PC-3 (cell line): ENCODE measurements at regions not wholly inside any gene's neighbourhood (a gene's known extent, or its start where the extent isn't known, plus 50 kb on each side); places are given as distances from the start of the nearest gene placed in this dataset.

Source experiments
- CTCF ChIP-seq: fragments of 300-600 bp; sonication (generic); conservative IDR thresholded peaks from 2 replicates; pipeline ENCODE4 v1.5.1; 2017; ENCODE audit warnings: antibody characterized with exemption, low read depth, mild to moderate bottlenecking, low read length
- EZH2 ChIP-seq: fragments of 300-600 bp; sonication (generic); IDR thresholded peaks from one replicate; pipeline ENCODE4 v1.6.1; 2017; ENCODE audit warnings: antibody characterized with exemption, mild to moderate bottlenecking, low read length; ENCODE audit not compliant: unreplicated experiment
- EZH2phosphoT487 ChIP-seq: fragments of 300-600 bp; sonication (generic); IDR thresholded peaks from 2 replicates; pipeline ENCODE4 v1.6.1; 2018; ENCODE audit warnings: mild to moderate bottlenecking, antibody characterized with exemption, low read length, borderline replicate concordance

DNA sequence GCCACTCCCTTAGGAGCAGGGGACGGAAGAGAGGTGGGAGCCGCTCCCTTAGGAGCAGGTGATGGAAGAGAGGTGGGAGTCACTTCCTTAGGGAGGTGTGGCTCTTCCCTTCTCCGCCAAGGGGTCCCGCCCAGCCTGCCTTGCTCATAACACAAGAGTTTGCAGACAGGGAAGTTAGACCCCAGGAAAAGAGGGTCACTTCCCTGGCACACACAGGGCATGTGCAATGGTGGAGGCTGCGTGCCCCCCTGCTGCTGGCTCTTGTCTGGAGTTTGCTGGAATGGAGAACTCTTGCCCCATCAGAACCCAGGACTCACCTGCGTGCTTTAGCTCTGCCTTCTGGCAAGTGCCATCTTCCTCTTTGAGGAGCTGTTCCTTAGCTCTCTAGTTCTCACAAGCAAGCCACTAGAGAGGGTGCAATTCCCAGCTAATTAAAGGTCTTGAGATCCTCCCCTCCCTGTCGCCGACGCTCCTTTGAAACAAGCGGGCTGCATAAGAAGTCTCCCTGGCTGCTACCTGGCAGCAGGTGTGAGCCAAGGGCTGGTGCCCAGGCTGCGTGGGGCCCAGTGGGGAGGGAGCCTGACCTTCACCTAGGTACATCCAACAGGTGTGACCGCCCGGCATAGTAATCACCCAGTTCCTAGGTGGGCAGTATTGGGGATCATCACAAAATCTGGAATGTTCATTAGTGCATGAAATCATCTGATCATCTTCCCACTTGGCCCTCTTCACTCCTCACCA is 281.6 kb downstream of the ZNF536 start:
- TF ChIP-seq CTCF (no peak), EZH2 (no peak), EZH2phosphoT487 (no peak)
